Loucy (cell line): ENCODE measurements at regions not wholly inside any gene's neighbourhood (a gene's known extent, or its start where the extent isn't known, plus 50 kb on each side); places are given as distances from the start of the nearest gene placed in this dataset.

Source experiments
- CTCF ChIP-seq: fragments of 200-600 bp; sonication (generic); conservative IDR thresholded peaks from 2 replicates; pipeline ENCODE4 v1.5.1; 2014; ENCODE audit warnings: mild to moderate bottlenecking, antibody characterized with exemption, low read length
- EZH2phosphoT487 ChIP-seq: fragments of 200-600 bp; IDR thresholded peaks from 2 replicates; pipeline ENCODE4 v1.6.1; 2018; ENCODE audit warnings: antibody characterized with exemption, mild to moderate bottlenecking, moderate library complexity, borderline replicate concordance

- no peak for TF ChIP-seq CTCF
- no peak for TF ChIP-seq EZH2phosphoT487
Measured at GRCh38 chr5:109570362-109570874, 119.3 kb upstream of the MAN2A1 start.
